Activated naive CD8-positive, alpha-beta T cell treated with anti-CD3 and anti-CD28 coated beads, Interleukin-2, amount 10 ng/mL, durations not matched to agents 7 days and 5 days (primary cell): ENCODE measurements at regions not wholly inside any gene's neighbourhood (a gene's known extent, or its start where the extent isn't known, plus 50 kb on each side); places are given as distances from the start of the nearest gene placed in this dataset.

Source experiments
- ATAC-seq: fragments of 150-1000 bp; cut with Tn5 transposase; one replicate; pipeline ENCODE4 v1.10.0; 2021; ENCODE audit warnings: low read depth, moderate library complexity
- POLR2A ChIA-PET: fragments of 350-600 bp; sonication (Branson Sonifier 250); formaldehyde crosslinking; loops from one replicate; lab custom pipeline; 2021; ENCODE audit warnings: antibody characterized with exemption; lab: Charles Lee
- DNase-seq: peaks from one replicate; pipeline ENCODE4 v3.0.0; 2021
- H3K27ac Mint-ChIP-seq: one replicate; pipeline ENCODE4 v1.8.0; 2022; ENCODE audit warnings: mild to moderate bottlenecking, mixed read lengths
- H3K27me3 Mint-ChIP-seq: one replicate; pipeline ENCODE4 v1.8.0; 2022; ENCODE audit warnings: mild to moderate bottlenecking, moderate library complexity, mixed read lengths
- H3K36me3 Mint-ChIP-seq: one replicate; pipeline ENCODE4 v1.8.0; 2021; ENCODE audit warnings: mild to moderate bottlenecking, mixed read lengths
- H3K4me1 Mint-ChIP-seq: one replicate; pipeline ENCODE4 v1.8.0; 2021; ENCODE audit warnings: mixed read lengths
- H3K4me3 Mint-ChIP-seq: one replicate; pipeline ENCODE4 v1.8.0; 2022; ENCODE audit warnings: mild to moderate bottlenecking, moderate library complexity, mixed read lengths
- H3K9me3 Mint-ChIP-seq: one replicate; pipeline ENCODE4 v1.8.0; 2021; ENCODE audit warnings: mixed read lengths

GRCh38 chr6:169078399-169079145 is 175.1 kb downstream of the THBS2 start:
- DNase-seq: no peak
- ATAC-seq: no peak
- no peaks in the 10 kb centered on the region for H3K4me1 Mint-ChIP-seq
- H3K27me3 Mint-ChIP-seq: no peaks in the 10 kb centered on the region
- POLR2A ChIA-PET: no interaction called here
- no peak overlapping the region for H3K4me3 Mint-ChIP-seq
- no peaks in the 10 kb centered on the region for H3K9me3 Mint-ChIP-seq
- H3K36me3 Mint-ChIP-seq: no peaks in the 10 kb centered on the region
- H3K27ac Mint-ChIP-seq: no peak overlapping the region

- no peak overlapping the region for H3K4me3 Mint-ChIP-seq
- no peak for DNase-seq
- H3K27me3 Mint-ChIP-seq: no peaks in the 10 kb centered on the region
- POLR2A ChIA-PET: no interaction called here
- no peaks in the 10 kb centered on the region for H3K4me1 Mint-ChIP-seq
- H3K27ac Mint-ChIP-seq: no peak overlapping the region
- H3K36me3 Mint-ChIP-seq: no peaks in the 10 kb centered on the region
- no peak for ATAC-seq
- no peaks in the 10 kb centered on the region for H3K9me3 Mint-ChIP-seq
These were observed 177.6 kb downstream of the THBS2 start for GRCh38 chr6:169075915-169076654.

GRCh38 chr6:169075211-169075914 is 178.3 kb downstream of the THBS2 start:
- Mint-ChIP-seq H3K36me3 (no peaks in the 10 kb centered on the region), H3K4me1 (no peaks in the 10 kb centered on the region), H3K27ac (no peak overlapping the region), H3K9me3 (no peaks in the 10 kb centered on the region), H3K27me3 (no peaks in the 10 kb centered on the region), H3K4me3 (no peak overlapping the region)
- DNase-seq (no peak), ATAC-seq (no peak)
- POLR2A ChIA-PET: no interaction called here

DNA sequence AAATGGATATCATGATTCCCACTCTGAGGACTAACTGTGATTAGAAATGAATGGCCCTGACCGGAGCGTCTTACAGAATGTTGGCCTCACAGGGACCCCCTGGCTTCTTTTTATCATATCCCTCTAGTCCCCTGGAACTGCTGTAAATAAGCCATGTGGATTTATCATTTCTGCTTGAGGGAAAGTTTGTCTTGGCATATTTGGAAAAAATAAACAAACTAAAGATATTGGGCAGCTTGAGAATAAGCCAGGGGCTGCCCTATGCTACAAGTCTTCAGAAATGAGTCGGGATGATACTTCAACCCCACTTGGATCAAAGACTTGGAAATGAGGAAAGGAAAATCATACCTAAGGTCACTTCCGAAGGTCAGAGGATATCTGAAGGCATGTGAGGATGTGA is 179.1 kb downstream of the THBS2 start:
- no peaks in the 10 kb centered on the region for H3K4me1 Mint-ChIP-seq
- no peak for DNase-seq
- no peak overlapping the region for H3K27ac Mint-ChIP-seq
- ATAC-seq: no peak
- H3K27me3 Mint-ChIP-seq: no peaks in the 10 kb centered on the region
- no peaks in the 10 kb centered on the region for H3K9me3 Mint-ChIP-seq
- POLR2A ChIA-PET: no interaction called here
- H3K36me3 Mint-ChIP-seq: no peaks in the 10 kb centered on the region
- H3K4me3 Mint-ChIP-seq: no peak overlapping the region

DNA sequence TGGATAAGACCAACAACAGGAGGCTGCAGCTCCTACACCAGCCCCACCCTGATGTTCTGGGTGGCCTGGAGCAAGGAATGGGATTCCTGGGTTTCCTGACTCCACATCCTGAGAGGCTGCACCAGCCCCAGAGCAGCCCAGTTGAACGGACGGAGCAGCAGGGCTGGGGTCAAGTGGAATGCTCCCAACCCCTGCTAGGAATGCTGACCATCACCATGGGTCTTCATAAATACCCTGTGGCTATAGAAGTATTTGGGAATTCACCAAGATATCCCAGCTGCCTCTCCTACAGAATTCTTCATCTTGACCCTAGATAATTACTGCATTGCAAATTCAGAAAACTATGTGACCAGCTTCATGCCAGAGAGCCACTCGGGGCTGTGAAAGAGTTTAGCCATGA is 180.3 kb downstream of the THBS2 start:
- Mint-ChIP-seq H3K27me3 (no peaks in the 10 kb centered on the region), H3K9me3 (no peaks in the 10 kb centered on the region), H3K4me1 (no peaks in the 10 kb centered on the region), H3K27ac (no peak overlapping the region), H3K36me3 (no peaks in the 10 kb centered on the region), H3K4me3 (no peak overlapping the region)
- DNase-seq: no peak
- POLR2A ChIA-PET: no interaction called here
- ATAC-seq: no peak

DNA sequence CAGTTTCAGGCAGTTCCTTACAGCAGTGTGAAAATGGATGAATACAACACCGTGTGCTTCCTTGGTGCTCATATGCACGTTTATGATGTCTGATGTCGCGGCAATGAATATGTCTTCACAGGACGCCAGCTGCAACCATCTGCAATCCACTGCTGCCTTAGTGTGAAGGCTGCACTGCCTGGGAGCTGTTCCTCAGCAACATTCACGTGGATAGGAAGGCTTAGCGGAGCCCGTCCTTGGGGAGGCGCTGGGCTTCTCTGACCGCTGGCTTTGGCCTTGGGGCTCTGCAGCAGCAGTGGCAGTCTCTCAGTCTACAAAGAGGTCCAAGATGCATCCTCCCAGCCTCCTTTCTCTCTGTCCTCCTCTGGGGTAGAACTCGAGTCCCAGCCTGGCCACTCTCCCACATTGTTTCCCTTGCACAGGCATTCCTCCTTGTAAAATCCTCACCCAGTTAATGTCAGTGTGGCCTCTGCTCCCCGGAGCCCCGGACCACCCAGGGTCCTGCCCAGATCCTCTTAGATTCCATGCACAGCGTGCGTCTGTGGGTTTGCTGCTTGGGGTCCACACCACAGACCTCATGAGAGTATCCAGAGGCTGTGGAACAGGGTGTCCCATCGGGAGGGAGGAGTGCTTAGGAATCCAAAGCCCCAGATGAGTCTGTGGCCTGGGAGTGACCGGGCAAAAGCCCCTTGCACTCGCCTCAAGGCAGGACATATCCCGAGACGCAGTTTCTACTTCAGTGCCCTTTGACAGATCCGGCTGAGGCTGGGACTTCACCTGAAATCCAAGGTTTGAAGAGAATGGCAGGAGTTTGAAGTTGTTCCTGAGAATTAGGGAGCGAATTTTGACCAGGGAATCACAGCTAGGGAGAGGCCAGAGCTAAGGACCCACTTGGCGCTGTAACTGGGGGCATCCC is 181.3 kb downstream of the THBS2 start:
- no peaks in the 10 kb centered on the region for H3K36me3 Mint-ChIP-seq
- no peaks in the 10 kb centered on the region for H3K27me3 Mint-ChIP-seq
- no peak overlapping the region for H3K27ac Mint-ChIP-seq
- ATAC-seq (no peak), DNase-seq (no peak)
- no peaks in the 10 kb centered on the region for H3K4me1 Mint-ChIP-seq
- H3K9me3 Mint-ChIP-seq: no peaks in the 10 kb centered on the region
- H3K4me3 Mint-ChIP-seq: no peak overlapping the region
- POLR2A ChIA-PET: no interaction called here

DNA sequence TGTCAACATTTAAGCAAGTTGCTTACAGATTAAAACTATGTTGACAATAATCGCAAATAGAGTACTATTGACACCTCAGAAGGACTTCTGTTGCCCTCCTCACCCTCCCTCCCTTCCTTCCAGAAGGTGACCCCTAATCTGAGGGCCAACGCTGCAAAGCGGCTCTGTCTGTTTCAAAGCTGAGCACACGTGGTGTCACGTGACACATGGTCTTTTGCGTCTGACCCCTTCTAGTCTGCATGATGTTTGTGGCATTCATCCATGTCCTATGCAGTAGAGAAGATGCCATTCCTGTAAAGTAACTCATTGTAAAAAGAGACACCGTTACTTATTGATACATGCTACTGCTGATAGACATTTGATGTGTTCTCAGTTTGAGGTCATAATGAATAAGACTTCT is 182.3 kb downstream of the THBS2 start:
- H3K9me3 Mint-ChIP-seq: no peaks in the 10 kb centered on the region
- POLR2A ChIA-PET: no interaction called here
- H3K4me3 Mint-ChIP-seq: no peak overlapping the region
- no peaks in the 10 kb centered on the region for H3K4me1 Mint-ChIP-seq
- DNase-seq: no peak
- no peaks in the 10 kb centered on the region for H3K27me3 Mint-ChIP-seq
- ATAC-seq: no peak
- no peak overlapping the region for H3K27ac Mint-ChIP-seq
- no peaks in the 10 kb centered on the region for H3K36me3 Mint-ChIP-seq

GRCh38 chr6:169070506-169071176 is 183.0 kb downstream of the THBS2 start:
- Mint-ChIP-seq H3K36me3 (no peaks in the 10 kb centered on the region), H3K9me3 (no peaks in the 10 kb centered on the region), H3K4me1 (no peaks in the 10 kb centered on the region), H3K4me3 (no peak overlapping the region), H3K27me3 (no peaks in the 10 kb centered on the region), H3K27ac (no peak overlapping the region)
- no peak for DNase-seq
- POLR2A ChIA-PET: no interaction called here
- ATAC-seq: no peak

GRCh38 chr6:169069356-169069755 is 184.3 kb downstream of the THBS2 start:
- DNase-seq (no peak), ATAC-seq (no peak)
- Mint-ChIP-seq H3K36me3 (no peaks in the 10 kb centered on the region), H3K4me3 (no peak overlapping the region), H3K27me3 (no peaks in the 10 kb centered on the region), H3K27ac (no peak overlapping the region), H3K9me3 (no peaks in the 10 kb centered on the region), H3K4me1 (no peaks in the 10 kb centered on the region)
- POLR2A ChIA-PET: no interaction called here

DNA sequence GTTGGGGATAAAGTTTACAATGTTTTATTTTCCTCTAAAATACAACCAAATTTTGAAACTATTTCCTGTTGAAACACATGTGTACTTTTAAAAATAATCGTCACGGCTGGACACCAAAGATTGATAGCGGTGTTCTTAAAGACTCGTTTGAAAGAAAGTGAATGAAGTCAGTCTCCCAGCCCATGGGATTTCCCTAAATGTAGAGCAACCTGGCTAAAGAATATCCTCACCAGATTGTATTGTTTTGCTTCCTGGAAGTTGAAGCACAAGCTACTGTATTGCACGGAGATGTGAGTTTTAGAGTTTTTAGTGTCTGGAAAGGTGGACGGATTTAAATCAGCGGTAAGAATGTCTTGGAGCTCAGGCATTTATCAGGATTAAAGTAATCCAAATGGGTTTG is 189.5 kb downstream of the THBS2 start:
- Mint-ChIP-seq H3K9me3 (no peaks in the 10 kb centered on the region), H3K4me1 (no peaks in the 10 kb centered on the region), H3K4me3 (no peak overlapping the region), H3K27me3 (peaks cover 2% of the 10 kb centered on the region), H3K27ac (no peak overlapping the region), H3K36me3 (no peaks in the 10 kb centered on the region)
- ATAC-seq: no peak
- no peak for DNase-seq
- POLR2A ChIA-PET: no interaction called here

GRCh38 chr6:169062272-169062671 is 191.4 kb downstream of the THBS2 start:
- no peaks in the 10 kb centered on the region for H3K36me3 Mint-ChIP-seq

GRCh38 chr6:169058634-169059033 is 195.0 kb downstream of the THBS2 start:
- H3K27me3 Mint-ChIP-seq: peaks cover 9% of the 10 kb centered on the region
- POLR2A ChIA-PET: no interaction called here

More at GRCh38 chr6:169062272-169062671, 191.4 kb downstream of the THBS2 start:
- ATAC-seq (no peak), DNase-seq (no peak)
- POLR2A ChIA-PET: no interaction called here
- Mint-ChIP-seq H3K4me1 (no peaks in the 10 kb centered on the region), H3K27ac (no peak overlapping the region), H3K9me3 (no peaks in the 10 kb centered on the region), H3K27me3 (peaks cover 2% of the 10 kb centered on the region), H3K4me3 (no peak overlapping the region)

More at GRCh38 chr6:169058634-169059033, 195.0 kb downstream of the THBS2 start:
- Mint-ChIP-seq H3K27ac (no peak overlapping the region), H3K4me1 (no peaks in the 10 kb centered on the region), H3K36me3 (no peaks in the 10 kb centered on the region), H3K9me3 (no peaks in the 10 kb centered on the region), H3K4me3 (no peak overlapping the region)
- DNase-seq (no peak), ATAC-seq (no peak)
